GM06990 (cell line): ENCODE measurements at regions not wholly inside any gene's neighbourhood (a gene's known extent, or its start where the extent isn't known, plus 50 kb on each side); places are given as distances from the start of the nearest gene placed in this dataset.

Experiments
- DNase-seq: peaks from one replicate; pipeline ENCODE4 v3.0.0-alpha.2; 2011; ENCODE audit not compliant: insufficient read length; ENCODE audit errors: extremely low read depth
- H3K27me3 ChIP-seq: replicated peaks from 2 replicates; pipeline ENCODE4 v1.6.0; 2011; ENCODE audit warnings: low read length; ENCODE audit not compliant: control insufficient read depth, insufficient read depth
- H3K36me3 ChIP-seq: 2 replicates; pipeline ENCODE4 v1.5.1; 2011; ENCODE audit warnings: low read length; ENCODE audit not compliant: control insufficient read depth, insufficient read depth
- H3K4me3 ChIP-seq: replicated peaks from 2 replicates; pipeline ENCODE4 v1.5.1; 2011; ENCODE audit warnings: low read depth, mild to moderate bottlenecking, control low read depth, low read length
- TF ChIP-seq, protein P1 (sequence below): IDR thresholded peaks from 2 replicates; pipeline ENCODE4 v1.5.1; 2011; ENCODE audit warnings: low read length, control low read depth, mild to moderate bottlenecking, inconsistent platforms; ENCODE audit not compliant: insufficient read depth, poor library complexity, severe bottlenecking

GRCh38 chr7:142455392-142455791 is 197.5 kb upstream of the PRSS58 start:
- H3K4me3 ChIP-seq: no peak overlapping the region
- no peaks in the 10 kb centered on the region; the same call in 1 of the 2 replicates for H3K27me3 ChIP-seq
- TF ChIP-seq, protein P1, sequence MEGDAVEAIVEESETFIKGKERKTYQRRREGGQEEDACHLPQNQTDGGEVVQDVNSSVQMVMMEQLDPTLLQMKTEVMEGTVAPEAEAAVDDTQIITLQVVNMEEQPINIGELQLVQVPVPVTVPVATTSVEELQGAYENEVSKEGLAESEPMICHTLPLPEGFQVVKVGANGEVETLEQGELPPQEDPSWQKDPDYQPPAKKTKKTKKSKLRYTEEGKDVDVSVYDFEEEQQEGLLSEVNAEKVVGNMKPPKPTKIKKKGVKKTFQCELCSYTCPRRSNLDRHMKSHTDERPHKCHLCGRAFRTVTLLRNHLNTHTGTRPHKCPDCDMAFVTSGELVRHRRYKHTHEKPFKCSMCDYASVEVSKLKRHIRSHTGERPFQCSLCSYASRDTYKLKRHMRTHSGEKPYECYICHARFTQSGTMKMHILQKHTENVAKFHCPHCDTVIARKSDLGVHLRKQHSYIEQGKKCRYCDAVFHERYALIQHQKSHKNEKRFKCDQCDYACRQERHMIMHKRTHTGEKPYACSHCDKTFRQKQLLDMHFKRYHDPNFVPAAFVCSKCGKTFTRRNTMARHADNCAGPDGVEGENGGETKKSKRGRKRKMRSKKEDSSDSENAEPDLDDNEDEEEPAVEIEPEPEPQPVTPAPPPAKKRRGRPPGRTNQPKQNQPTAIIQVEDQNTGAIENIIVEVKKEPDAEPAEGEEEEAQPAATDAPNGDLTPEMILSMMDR: no peak
- DNase-seq: no peak
- H3K36me3 ChIP-seq: no peaks in the 10 kb centered on the region

- TF ChIP-seq, protein P1: no peak
- DNase-seq: no peak
- H3K36me3 ChIP-seq: no peaks in the 10 kb centered on the region
- H3K27me3 ChIP-seq: no peaks in the 10 kb centered on the region; the same call in 1 of the 2 replicates
- no peak overlapping the region for H3K4me3 ChIP-seq
These were observed 197.0 kb upstream of the PRSS58 start for GRCh38 chr7:142454862-142455261.

GRCh38 chr7:142452791-142453190 is 194.9 kb upstream of the PRSS58 start:
- TF ChIP-seq, protein P1: no peak
- no peak for DNase-seq
- no peaks in the 10 kb centered on the region; the same call in none of the 2 replicates for H3K27me3 ChIP-seq
- H3K36me3 ChIP-seq: no peaks in the 10 kb centered on the region
- H3K4me3 ChIP-seq: no peak overlapping the region

- Histone ChIP-seq H3K4me3 (no peak overlapping the region), H3K36me3 (no peaks in the 10 kb centered on the region), H3K27me3 (no peaks in the 10 kb centered on the region; the same call in none of the 2 replicates)
- DNase-seq: no peak
- TF ChIP-seq, protein P1: no peak
These were observed 194.0 kb upstream of the PRSS58 start for GRCh38 chr7:142451817-142452216.

DNA sequence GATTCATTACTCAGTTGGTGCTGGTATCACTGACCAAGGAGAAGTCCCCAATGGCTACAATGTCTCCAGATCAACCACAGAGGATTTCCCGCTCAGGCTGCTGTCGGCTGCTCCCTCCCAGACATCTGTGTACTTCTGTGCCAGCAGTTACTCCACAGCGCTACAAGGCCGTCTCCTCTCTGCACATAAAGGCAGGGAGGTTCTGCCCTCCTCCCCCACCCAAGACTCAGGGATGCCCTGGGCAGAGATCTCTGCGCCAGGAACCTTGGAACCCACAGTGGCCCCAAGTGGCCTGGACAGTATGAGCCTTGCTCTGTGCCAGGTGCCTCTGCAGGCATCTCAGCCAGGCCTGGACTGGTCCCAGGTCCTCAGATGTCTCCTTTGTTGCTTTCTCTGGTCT is 193.4 kb upstream of the PRSS58 start:
- DNase-seq: no peak
- TF ChIP-seq, protein P1: no peak
- no peak overlapping the region for H3K4me3 ChIP-seq
- H3K27me3 ChIP-seq: no peaks in the 10 kb centered on the region; the same call in none of the 2 replicates
- no peaks in the 10 kb centered on the region for H3K36me3 ChIP-seq

DNA sequence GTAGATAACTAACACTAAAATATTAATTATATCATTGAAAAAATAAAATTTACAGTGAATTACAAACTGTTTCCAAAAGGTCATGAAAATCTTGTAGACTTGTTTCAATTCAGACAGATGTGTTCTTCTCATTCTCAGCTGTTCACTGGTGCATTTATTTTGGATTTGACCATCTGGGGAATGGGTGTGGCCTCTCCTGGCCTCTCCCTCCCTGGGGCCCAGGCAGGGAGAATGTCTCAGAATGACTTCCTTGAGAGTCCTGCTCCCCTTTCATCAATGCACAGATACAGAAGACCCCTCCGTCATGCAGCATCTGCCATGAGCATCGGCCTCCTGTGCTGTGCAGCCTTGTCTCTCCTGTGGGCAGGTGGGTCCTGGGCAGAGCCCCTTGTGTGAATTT is 192.8 kb upstream of the PRSS58 start:
- no peaks in the 10 kb centered on the region for H3K36me3 ChIP-seq
- no peak for DNase-seq
- H3K4me3 ChIP-seq: no peak overlapping the region
- TF ChIP-seq, protein P1: no peak
- no peaks in the 10 kb centered on the region; the same call in none of the 2 replicates for H3K27me3 ChIP-seq
